A549 (cell line): ENCODE measurements at regions not wholly inside any gene's neighbourhood (a gene's known extent, or its start where the extent isn't known, plus 50 kb on each side); places are given as distances from the start of the nearest gene placed in this dataset.

Experiments
- BHLHE40 ChIP-seq: IDR thresholded peaks from 2 replicates; pipeline ENCODE4 v1.6.1; 2012; ENCODE audit warnings: low read depth, low read length, inconsistent platforms
- CHD2 ChIP-seq: fragments of 150-350 bp; IDR thresholded peaks from 2 replicates; pipeline ENCODE4 v1.6.1; 2014; ENCODE audit warnings: low read length; ENCODE audit not compliant: partially characterized antibody
- FOSL2 ChIP-seq, 2 experiments: fragments of 450-650 bp in 1 of 2; fragments of >200 bp in 1 of 2; sonication (Bioruptor Twin) in 1 of 2; formaldehyde crosslinking; IDR thresholded peaks; 2 replicates each; pipeline versions ENCODE4 v1.5.0 to v1.6.1; 2016 to 2020; ENCODE audit warnings: mild to moderate bottlenecking in 1 of 2, moderate library complexity in 1 of 2
- HMGXB4 ChIP-seq: fragments of 250-450 bp; sonication (Bioruptor Pico); IDR thresholded peaks from 2 replicates; pipeline ENCODE4 v1.5.0; 2021; ENCODE audit warnings: mild to moderate bottlenecking, moderate library complexity, borderline replicate concordance
- KDM1A ChIP-seq: fragments of 200-600 bp; sonication (generic); IDR thresholded peaks from 2 replicates; pipeline ENCODE4 v1.6.1; 2016; ENCODE audit warnings: low read depth, mild to moderate bottlenecking
- POLR2A ChIP-seq: IDR thresholded peaks from 2 replicates; pipeline ENCODE4 v1.6.1; 2012; ENCODE audit warnings: mild to moderate bottlenecking, low read length
- POLR2AphosphoS2 ChIP-seq: conservative IDR thresholded peaks from 2 replicates; pipeline ENCODE4 v1.6.1; 2012; ENCODE audit warnings: low read length, improper control_type of control experiment, inconsistent platforms
- REST ChIP-seq: fragments of 200-600 bp; sonication (generic); IDR thresholded peaks from 2 replicates; pipeline ENCODE4 v1.6.1; 2016; ENCODE audit warnings: antibody characterized with exemption, mild to moderate bottlenecking, moderate library complexity
- ZFP36 ChIP-seq: fragments of 450-650 bp; IDR thresholded peaks from 2 replicates; pipeline ENCODE4 v1.6.1; 2014; ENCODE audit warnings: borderline replicate concordance; ENCODE audit not compliant: partially characterized antibody
- TF ChIP-seq, protein P1 (sequence below): fragments of >200 bp; sonication (Bioruptor Twin); formaldehyde crosslinking; IDR thresholded peaks from 3 replicates; pipeline ENCODE4 v1.5.1; 2016
- TF ChIP-seq, protein P2 (sequence below): IDR thresholded peaks from 2 replicates; pipeline ENCODE4 v1.6.1; 2012

DNA sequence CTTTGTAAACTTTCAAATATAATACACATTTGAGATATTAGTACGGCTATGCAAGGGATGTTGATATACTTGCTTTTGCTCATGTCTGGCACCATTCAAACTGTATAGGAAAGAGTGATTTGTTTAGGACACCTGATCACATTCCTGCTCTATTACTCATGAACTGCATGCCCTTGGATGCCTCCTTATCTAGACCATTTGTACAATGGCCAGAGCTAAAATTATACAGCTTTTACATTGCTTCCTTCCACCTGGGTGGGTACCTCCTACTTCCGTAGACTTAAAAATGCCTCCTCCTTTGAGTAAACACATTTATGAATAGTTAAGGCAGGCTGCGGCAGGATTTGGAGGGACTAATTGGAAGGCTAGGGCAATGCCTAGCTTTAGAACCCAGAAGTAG, 85.4 kb upstream of the PBX1 start:
- TF ChIP-seq BHLHE40 (no peak), POLR2A (no peak), FOSL2 (IDR thresholded peaks at IDR 0.05) (no peak), FOSL2 (CRISPR knock-in tag; IDR thresholded peaks at IDR 0.05) (no peak), ZFP36 (no peak), HMGXB4 (CRISPR knock-in tag) (no peak), CHD2 (no peak), KDM1A (no peak), POLR2AphosphoS2 (no peak), REST (no peak)
- TF ChIP-seq, protein P1, sequence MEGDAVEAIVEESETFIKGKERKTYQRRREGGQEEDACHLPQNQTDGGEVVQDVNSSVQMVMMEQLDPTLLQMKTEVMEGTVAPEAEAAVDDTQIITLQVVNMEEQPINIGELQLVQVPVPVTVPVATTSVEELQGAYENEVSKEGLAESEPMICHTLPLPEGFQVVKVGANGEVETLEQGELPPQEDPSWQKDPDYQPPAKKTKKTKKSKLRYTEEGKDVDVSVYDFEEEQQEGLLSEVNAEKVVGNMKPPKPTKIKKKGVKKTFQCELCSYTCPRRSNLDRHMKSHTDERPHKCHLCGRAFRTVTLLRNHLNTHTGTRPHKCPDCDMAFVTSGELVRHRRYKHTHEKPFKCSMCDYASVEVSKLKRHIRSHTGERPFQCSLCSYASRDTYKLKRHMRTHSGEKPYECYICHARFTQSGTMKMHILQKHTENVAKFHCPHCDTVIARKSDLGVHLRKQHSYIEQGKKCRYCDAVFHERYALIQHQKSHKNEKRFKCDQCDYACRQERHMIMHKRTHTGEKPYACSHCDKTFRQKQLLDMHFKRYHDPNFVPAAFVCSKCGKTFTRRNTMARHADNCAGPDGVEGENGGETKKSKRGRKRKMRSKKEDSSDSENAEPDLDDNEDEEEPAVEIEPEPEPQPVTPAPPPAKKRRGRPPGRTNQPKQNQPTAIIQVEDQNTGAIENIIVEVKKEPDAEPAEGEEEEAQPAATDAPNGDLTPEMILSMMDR: no peak
- TF ChIP-seq, protein P2, sequence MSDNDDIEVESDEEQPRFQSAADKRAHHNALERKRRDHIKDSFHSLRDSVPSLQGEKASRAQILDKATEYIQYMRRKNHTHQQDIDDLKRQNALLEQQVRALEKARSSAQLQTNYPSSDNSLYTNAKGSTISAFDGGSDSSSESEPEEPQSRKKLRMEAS: no peak
